H9 (cell line): ENCODE measurements at regions not wholly inside any gene's neighbourhood (a gene's known extent, or its start where the extent isn't known, plus 50 kb on each side); places are given as distances from the start of the nearest gene placed in this dataset.

Experiments used
- DNase-seq: peaks from one replicate; pipeline ENCODE4 v3.0.0-alpha.2; 2017
- H2AFZ ChIP-seq: one replicate; pipeline ENCODE4 v1.6.1; 2013; ENCODE audit warnings: mild to moderate bottlenecking, low read length, control low read depth, moderate library complexity
- H2AK5ac ChIP-seq: 2 replicates; pipeline ENCODE4 v1.6.1; 2013; ENCODE audit warnings: low read length, control low read depth, mixed read lengths; ENCODE audit not compliant: insufficient read length
- H2BK120ac ChIP-seq: one replicate; pipeline ENCODE4 v1.6.1; 2013; ENCODE audit warnings: low read depth, mild to moderate bottlenecking, low read length, control low read depth, inconsistent platforms; ENCODE audit not compliant: poor library complexity, severe bottlenecking
- H2BK12ac ChIP-seq: 2 replicates; pipeline ENCODE4 v1.6.1; 2013; ENCODE audit warnings: low read length, control low read depth, mixed read lengths, low read depth; ENCODE audit not compliant: insufficient read length
- H2BK15ac ChIP-seq: 2 replicates; pipeline ENCODE4 v1.6.1; 2013; ENCODE audit warnings: low read depth, low read length, control low read depth
- H2BK20ac ChIP-seq: one replicate; pipeline ENCODE4 v1.6.1; 2013; ENCODE audit warnings: low read depth, mild to moderate bottlenecking, low read length, control low read depth, inconsistent platforms; ENCODE audit not compliant: poor library complexity, severe bottlenecking
- H2BK5ac ChIP-seq: 2 replicates; pipeline ENCODE4 v1.6.1; 2013; ENCODE audit warnings: low read length, control low read depth, mixed read lengths; ENCODE audit not compliant: insufficient read length
- H3K14ac ChIP-seq: 2 replicates; pipeline ENCODE4 v1.6.1; 2013; ENCODE audit warnings: low read length, control low read depth; ENCODE audit not compliant: insufficient read depth
- H3K18ac ChIP-seq: 2 replicates; pipeline ENCODE4 v1.6.1; 2013; ENCODE audit warnings: low read depth, mild to moderate bottlenecking, mixed read lengths, low read length, control low read depth; ENCODE audit not compliant: insufficient read length
- H3K23ac ChIP-seq: 2 replicates; pipeline ENCODE4 v1.6.1; 2013; ENCODE audit warnings: low read length, control low read depth, mixed read lengths, low read depth; ENCODE audit not compliant: insufficient read length
- H3K23me2 ChIP-seq: 2 replicates; pipeline ENCODE4 v1.6.1; 2013; ENCODE audit warnings: low read depth, mild to moderate bottlenecking, mixed read lengths, low read length, control low read depth; ENCODE audit not compliant: insufficient read length, poor library complexity, severe bottlenecking
- H3K27ac ChIP-seq: 2 replicates; pipeline ENCODE4 v1.5.1; 2013; ENCODE audit warnings: low read length, control low read depth, mixed read lengths, low read depth; ENCODE audit not compliant: insufficient read length
- H3K27me3 ChIP-seq: 2 replicates; pipeline ENCODE4 v1.6.1; 2013; ENCODE audit warnings: low read length, control low read depth, inconsistent platforms; ENCODE audit not compliant: insufficient read depth
- H3K4ac ChIP-seq: 2 replicates; pipeline ENCODE4 v1.6.1; 2013; ENCODE audit warnings: low read depth, mild to moderate bottlenecking, control low read depth, inconsistent platforms, low read length, moderate library complexity
- H3K4me1 ChIP-seq: 2 replicates; pipeline ENCODE4 v1.6.1; 2013; ENCODE audit warnings: low read length, control low read depth, inconsistent platforms; ENCODE audit not compliant: insufficient read depth
- H3K4me2 ChIP-seq: 2 replicates; pipeline ENCODE4 v1.6.1; 2013; ENCODE audit warnings: low read length, control low read depth, mixed read lengths; ENCODE audit not compliant: insufficient read length, insufficient read depth
- H3K56ac ChIP-seq: 2 replicates; pipeline ENCODE4 v1.6.1; 2013; ENCODE audit warnings: low read depth, mild to moderate bottlenecking, mixed read lengths, low read length, control low read depth; ENCODE audit not compliant: insufficient read length
- H3K79me1 ChIP-seq: 2 replicates; pipeline ENCODE4 v1.6.1; 2013; ENCODE audit warnings: low read depth, mild to moderate bottlenecking, moderate library complexity, low read length, control low read depth, inconsistent platforms; ENCODE audit not compliant: insufficient read depth, poor library complexity, severe bottlenecking
- H3K79me2 ChIP-seq: 2 replicates; pipeline ENCODE4 v1.6.1; 2013; ENCODE audit warnings: low read length, control low read depth, inconsistent platforms; ENCODE audit not compliant: insufficient read depth
- H3K9ac ChIP-seq: 2 replicates; pipeline ENCODE4 v1.6.1; 2013; ENCODE audit warnings: low read length, control low read depth, mixed read lengths; ENCODE audit not compliant: insufficient read length; ENCODE audit errors: extremely low read depth
- H3K9me3 ChIP-seq: one replicate; pipeline ENCODE4 v1.6.1; 2013; ENCODE audit warnings: low read depth, low read length, inconsistent platforms; ENCODE audit not compliant: control insufficient read depth
- H3T11ph ChIP-seq: one replicate; pipeline ENCODE4 v1.6.1; 2013; ENCODE audit warnings: mild to moderate bottlenecking, low read length, control low read depth, inconsistent platforms
- H4K20me1 ChIP-seq: one replicate; pipeline ENCODE4 v1.6.1; 2013; ENCODE audit not compliant: control insufficient read depth, insufficient read length, insufficient read depth
- H4K5ac ChIP-seq: 2 replicates; pipeline ENCODE4 v1.6.1; 2013; ENCODE audit warnings: low read depth, mild to moderate bottlenecking, mixed read lengths, low read length, control low read depth; ENCODE audit not compliant: insufficient read length
- H4K8ac ChIP-seq: replicated peaks from 2 replicates; pipeline ENCODE4 v1.6.1; 2013; ENCODE audit warnings: low read length, control low read depth, mixed read lengths, low read depth; ENCODE audit not compliant: insufficient read length
- H4K91ac ChIP-seq: 2 replicates; pipeline ENCODE4 v1.6.1; 2013; ENCODE audit warnings: low read depth, mild to moderate bottlenecking, moderate library complexity, mixed read lengths, low read length, control low read depth; ENCODE audit not compliant: insufficient read length
- H3K27ac Mint-ChIP-seq, 3 experiments: 2 replicates in 2 of 3; 3 replicates in 1 of 3; pipeline ENCODE4 v1.8.0; 2020 to 2021; ENCODE audit warnings: mixed read lengths in 3 of 3, mild to moderate bottlenecking in 1 of 3, moderate library complexity in 1 of 3
- H3K27me3 Mint-ChIP-seq: 2 replicates; pipeline ENCODE4 v1.8.0; 2021; ENCODE audit warnings: low read depth, mild to moderate bottlenecking, moderate library complexity, mixed read lengths
- H3K36me3 Mint-ChIP-seq, 3 experiments: 2 replicates in 2 of 3; 3 replicates in 1 of 3; pipeline ENCODE4 v1.8.0; 2020 to 2021; ENCODE audit warnings: low read depth in 3 of 3, mixed read lengths in 3 of 3; ENCODE audit not compliant: insufficient read depth in 1 of 3
- H3K4me1 Mint-ChIP-seq, 2 experiments: 2 replicates each; pipeline ENCODE4 v1.8.0; 2020; ENCODE audit warnings: mixed read lengths in 2 of 2
- H3K4me3 Mint-ChIP-seq, 2 experiments: 2 replicates in 1 of 2; 3 replicates in 1 of 2; pipeline ENCODE4 v1.8.0; 2020 to 2021; ENCODE audit warnings: mild to moderate bottlenecking in 2 of 2, mixed read lengths in 2 of 2, moderate library complexity in 1 of 2
- H3K9me3 Mint-ChIP-seq, 2 experiments: 2 replicates in 1 of 2; 3 replicates in 1 of 2; pipeline ENCODE4 v1.8.0; 2020; ENCODE audit warnings: mild to moderate bottlenecking in 2 of 2, mixed read lengths in 2 of 2, moderate library complexity in 1 of 2
- WGBS: extraction: QIAGEN DNeasy Blood & Tissue Kit; methylation state at CpG from one replicate; pipeline ENCODE4 v1.1.7; 2013; ENCODE audit warnings: missing lambda C conversion rate, low lambda C conversion rate, mixed read lengths; ENCODE audit not compliant: insufficient read length; ENCODE audit errors: extremely low coverage; 5-methylcytosine and 5-hydroxymethylcytosine counted together
- TF ChIP-seq, protein P1 (sequence below): fragments of 200-600 bp; sonication (generic); conservative IDR thresholded peaks from 3 replicates; pipeline ENCODE4 v1.8.0; 2021; ENCODE audit warnings: antibody characterized with exemption, mild to moderate bottlenecking

- no peak overlapping the region for H3K9ac ChIP-seq
- TF ChIP-seq, protein P1, sequence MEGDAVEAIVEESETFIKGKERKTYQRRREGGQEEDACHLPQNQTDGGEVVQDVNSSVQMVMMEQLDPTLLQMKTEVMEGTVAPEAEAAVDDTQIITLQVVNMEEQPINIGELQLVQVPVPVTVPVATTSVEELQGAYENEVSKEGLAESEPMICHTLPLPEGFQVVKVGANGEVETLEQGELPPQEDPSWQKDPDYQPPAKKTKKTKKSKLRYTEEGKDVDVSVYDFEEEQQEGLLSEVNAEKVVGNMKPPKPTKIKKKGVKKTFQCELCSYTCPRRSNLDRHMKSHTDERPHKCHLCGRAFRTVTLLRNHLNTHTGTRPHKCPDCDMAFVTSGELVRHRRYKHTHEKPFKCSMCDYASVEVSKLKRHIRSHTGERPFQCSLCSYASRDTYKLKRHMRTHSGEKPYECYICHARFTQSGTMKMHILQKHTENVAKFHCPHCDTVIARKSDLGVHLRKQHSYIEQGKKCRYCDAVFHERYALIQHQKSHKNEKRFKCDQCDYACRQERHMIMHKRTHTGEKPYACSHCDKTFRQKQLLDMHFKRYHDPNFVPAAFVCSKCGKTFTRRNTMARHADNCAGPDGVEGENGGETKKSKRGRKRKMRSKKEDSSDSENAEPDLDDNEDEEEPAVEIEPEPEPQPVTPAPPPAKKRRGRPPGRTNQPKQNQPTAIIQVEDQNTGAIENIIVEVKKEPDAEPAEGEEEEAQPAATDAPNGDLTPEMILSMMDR, result no peak
- no peak overlapping the region for H3K4me2 ChIP-seq
- Mint-ChIP-seq H3K27me3 (no peaks in the 10 kb centered on the region; the same call in 1 of the 2 replicates), H3K4me3 (no peak overlapping the region), H3K9me3 (peaks cover 3 to 6% of the 10 kb centered on the region in 2 experiments; a peak in 4 of 5 replicates), H3K36me3 (peaks cover 0 to 7% (median 1%) of the 10 kb centered on the region in 3 experiments; a peak in 2 of 7 replicates), H3K27ac (no peak overlapping the region), H3K4me1 (peaks cover 0 to 6% of the 10 kb centered on the region in 2 experiments; a peak in 3 of 4 replicates)
- H2BK5ac ChIP-seq, result no peak overlapping the region
- no peak overlapping the region for H4K91ac ChIP-seq
- no peak overlapping the region for H2BK15ac ChIP-seq
- H4K8ac ChIP-seq, result no peak overlapping the region
- H3K27me3 ChIP-seq, result no peaks in the 10 kb centered on the region
- H2BK12ac ChIP-seq, result no peak overlapping the region
- H4K5ac ChIP-seq, result no peak overlapping the region
- H2AK5ac ChIP-seq, result no peak overlapping the region
- H3K79me2 ChIP-seq, result no peaks in the 10 kb centered on the region
- no peak overlapping the region for H3K23ac ChIP-seq
- H3K9me3 ChIP-seq, result no peaks in the 10 kb centered on the region
- H3T11ph ChIP-seq, result no peak overlapping the region
- no peak overlapping the region for H2AFZ ChIP-seq
- no peak for DNase-seq
- H3K18ac ChIP-seq, result no peak overlapping the region
- no peak overlapping the region for H2BK20ac ChIP-seq
- no peak overlapping the region for H3K56ac ChIP-seq
- H2BK120ac ChIP-seq, result no peak overlapping the region
- H3K27ac ChIP-seq, result no peak overlapping the region
- no CpG with 5 or more reads among the region's 3 CpGs for WGBS
- H3K14ac ChIP-seq, result no peak overlapping the region
- no peaks in the 10 kb centered on the region for H4K20me1 ChIP-seq
- H3K79me1 ChIP-seq, result no peaks in the 10 kb centered on the region
- no peaks in the 10 kb centered on the region for H3K4me1 ChIP-seq
- H3K23me2 ChIP-seq, result no peaks in the 10 kb centered on the region
- H3K4ac ChIP-seq, result no peak overlapping the region
These were observed 162.0 kb upstream of the MAGI2 start for GRCh38 chr7:79615466-79615865.
